WERI-Rb-1 (cell line): ENCODE measurements at regions not wholly inside any gene's neighbourhood (a gene's known extent, or its start where the extent isn't known, plus 50 kb on each side); places are given as distances from the start of the nearest gene placed in this dataset.

Experiments
- DNase-seq: peaks from one replicate; pipeline ENCODE4 v3.0.0-alpha.2; 2020
- H3K27ac ChIP-seq: fragments of 250-450 bp; sonication (Bioruptor Pico); 2 replicates; pipeline ENCODE4 v1.5.1; 2020; ENCODE audit warnings: mild to moderate bottlenecking, moderate library complexity
- H3K27me3 ChIP-seq: fragments of 250-450 bp; sonication (Bioruptor Pico); 2 replicates; pipeline ENCODE4 v1.5.1; 2021; ENCODE audit warnings: mild to moderate bottlenecking, low read depth, moderate library complexity; ENCODE audit not compliant: insufficient read depth, severe bottlenecking
- H3K36me3 ChIP-seq: fragments of 250-450 bp; sonication (Bioruptor Pico); 2 replicates; pipeline ENCODE4 v1.5.1; 2020; ENCODE audit warnings: mild to moderate bottlenecking, moderate library complexity
- H3K4me3 ChIP-seq: 2 replicates; pipeline ENCODE4 v1.5.1; 2011; ENCODE audit warnings: low read depth, mild to moderate bottlenecking, control low read depth, low read length
- H3K9me3 ChIP-seq: fragments of 250-450 bp; sonication (Bioruptor Pico); 2 replicates; pipeline ENCODE4 v1.5.1; 2021; ENCODE audit warnings: mild to moderate bottlenecking, moderate library complexity; ENCODE audit not compliant: severe bottlenecking
- TF ChIP-seq, protein P1 (sequence below): IDR thresholded peaks from 2 replicates; pipeline ENCODE4 v1.5.1; 2011; ENCODE audit warnings: low read depth, mild to moderate bottlenecking, control low read depth, inconsistent platforms, low read length

DNA sequence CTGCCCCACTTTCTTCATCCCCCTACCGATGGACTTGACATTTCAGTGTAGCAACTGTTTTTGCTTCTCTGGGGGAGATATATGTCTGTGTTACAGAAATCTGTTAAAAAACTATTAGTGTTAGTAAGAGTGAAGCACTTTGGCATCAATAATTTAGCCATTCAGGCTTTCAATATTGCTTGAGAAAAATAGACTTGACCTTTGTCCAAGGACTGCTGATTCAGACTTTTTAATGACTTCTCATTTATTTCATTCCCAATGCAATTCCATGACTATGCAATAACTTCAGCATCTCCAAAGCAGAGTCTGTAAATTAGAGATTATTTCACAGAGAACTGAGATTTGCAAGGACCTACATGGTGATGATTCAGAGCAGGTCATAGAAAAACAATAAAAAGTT, 104.1 kb upstream of the SPEF2 start:
- no peak for DNase-seq
- Histone ChIP-seq H3K4me3 (no peak overlapping the region), H3K36me3 (no peaks in the 10 kb centered on the region), H3K27ac (no peak overlapping the region), H3K27me3 (peaks cover 52% of the 10 kb centered on the region), H3K9me3 (peaks cover 3% of the 10 kb centered on the region)
- TF ChIP-seq, protein P1, sequence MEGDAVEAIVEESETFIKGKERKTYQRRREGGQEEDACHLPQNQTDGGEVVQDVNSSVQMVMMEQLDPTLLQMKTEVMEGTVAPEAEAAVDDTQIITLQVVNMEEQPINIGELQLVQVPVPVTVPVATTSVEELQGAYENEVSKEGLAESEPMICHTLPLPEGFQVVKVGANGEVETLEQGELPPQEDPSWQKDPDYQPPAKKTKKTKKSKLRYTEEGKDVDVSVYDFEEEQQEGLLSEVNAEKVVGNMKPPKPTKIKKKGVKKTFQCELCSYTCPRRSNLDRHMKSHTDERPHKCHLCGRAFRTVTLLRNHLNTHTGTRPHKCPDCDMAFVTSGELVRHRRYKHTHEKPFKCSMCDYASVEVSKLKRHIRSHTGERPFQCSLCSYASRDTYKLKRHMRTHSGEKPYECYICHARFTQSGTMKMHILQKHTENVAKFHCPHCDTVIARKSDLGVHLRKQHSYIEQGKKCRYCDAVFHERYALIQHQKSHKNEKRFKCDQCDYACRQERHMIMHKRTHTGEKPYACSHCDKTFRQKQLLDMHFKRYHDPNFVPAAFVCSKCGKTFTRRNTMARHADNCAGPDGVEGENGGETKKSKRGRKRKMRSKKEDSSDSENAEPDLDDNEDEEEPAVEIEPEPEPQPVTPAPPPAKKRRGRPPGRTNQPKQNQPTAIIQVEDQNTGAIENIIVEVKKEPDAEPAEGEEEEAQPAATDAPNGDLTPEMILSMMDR, result no peak

DNA sequence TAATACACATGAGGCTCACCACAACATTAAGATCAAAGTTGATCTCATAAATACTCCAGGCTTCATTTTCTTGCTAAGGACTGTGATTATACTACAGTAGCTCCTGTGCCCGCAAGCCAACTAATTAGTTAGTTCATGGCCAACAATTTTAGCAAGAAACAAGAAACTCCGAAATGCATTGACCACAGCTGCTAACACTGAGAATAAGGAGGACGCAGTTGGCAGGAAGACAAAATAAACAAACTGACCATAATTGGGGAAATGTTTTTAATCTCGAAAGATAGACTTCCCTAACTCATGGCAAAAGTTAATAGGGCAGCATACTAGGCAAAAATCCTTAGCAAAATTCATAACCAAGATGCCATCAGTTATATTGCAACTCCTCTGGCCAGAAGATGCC, 115.5 kb upstream of the SPEF2 start:
- Histone ChIP-seq H3K9me3 (peaks cover 2% of the 10 kb centered on the region), H3K4me3 (no peak overlapping the region), H3K36me3 (no peaks in the 10 kb centered on the region), H3K27ac (no peak overlapping the region), H3K27me3 (peaks cover 14% of the 10 kb centered on the region)
- DNase-seq, result no peak
- TF ChIP-seq, protein P1, result no peak

DNA sequence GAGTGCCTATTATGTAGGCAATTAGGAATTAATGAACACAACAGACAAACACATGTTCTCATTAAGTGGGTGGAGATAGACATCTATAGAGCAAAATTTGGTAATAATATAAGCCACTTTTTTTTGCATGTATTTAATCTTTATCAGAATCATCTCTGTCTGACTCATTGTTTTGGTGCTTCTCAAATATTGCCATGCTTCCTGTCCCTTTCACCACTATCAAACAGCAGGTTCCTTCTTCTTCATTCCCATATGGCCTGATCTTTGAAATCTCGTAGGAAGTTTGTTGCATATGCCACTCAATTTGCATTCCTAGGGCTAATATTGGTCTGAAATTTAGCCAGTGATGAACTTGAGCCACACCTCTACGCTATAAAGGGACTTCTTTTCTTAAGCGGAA, 128.9 kb upstream of the SPEF2 start:
- peaks cover 31% of the 10 kb centered on the region for H3K27me3 ChIP-seq
- no peak overlapping the region for H3K27ac ChIP-seq
- DNase-seq, result no peak
- no peaks in the 10 kb centered on the region for H3K9me3 ChIP-seq
- no peak overlapping the region for H3K4me3 ChIP-seq
- TF ChIP-seq, protein P1, result no peak
- H3K36me3 ChIP-seq, result no peaks in the 10 kb centered on the region

DNA sequence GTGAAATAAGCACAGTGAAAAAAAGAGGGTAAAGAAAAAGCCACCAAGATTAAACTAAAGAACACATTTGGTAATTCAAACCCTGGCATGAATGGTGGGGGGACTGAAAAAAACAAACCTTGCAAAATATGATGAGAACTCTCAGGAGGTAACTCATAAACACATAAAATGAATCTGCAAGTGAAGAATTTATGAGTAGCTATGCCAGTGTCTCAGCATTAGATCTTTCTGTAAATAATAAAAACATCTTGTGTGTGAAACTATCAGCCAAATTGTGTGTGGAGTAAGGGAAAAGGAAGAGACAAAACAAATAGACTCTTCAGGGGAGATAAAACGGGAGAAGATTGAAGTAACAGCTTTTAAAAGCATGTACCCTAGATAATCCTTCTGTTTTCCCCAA, 129.6 kb upstream of the SPEF2 start:
- Histone ChIP-seq H3K27me3 (peaks cover 31% of the 10 kb centered on the region), H3K27ac (no peak overlapping the region), H3K36me3 (no peaks in the 10 kb centered on the region), H3K9me3 (no peaks in the 10 kb centered on the region), H3K4me3 (no peak overlapping the region)
- no peak for DNase-seq
- TF ChIP-seq, protein P1, result no peak

DNA sequence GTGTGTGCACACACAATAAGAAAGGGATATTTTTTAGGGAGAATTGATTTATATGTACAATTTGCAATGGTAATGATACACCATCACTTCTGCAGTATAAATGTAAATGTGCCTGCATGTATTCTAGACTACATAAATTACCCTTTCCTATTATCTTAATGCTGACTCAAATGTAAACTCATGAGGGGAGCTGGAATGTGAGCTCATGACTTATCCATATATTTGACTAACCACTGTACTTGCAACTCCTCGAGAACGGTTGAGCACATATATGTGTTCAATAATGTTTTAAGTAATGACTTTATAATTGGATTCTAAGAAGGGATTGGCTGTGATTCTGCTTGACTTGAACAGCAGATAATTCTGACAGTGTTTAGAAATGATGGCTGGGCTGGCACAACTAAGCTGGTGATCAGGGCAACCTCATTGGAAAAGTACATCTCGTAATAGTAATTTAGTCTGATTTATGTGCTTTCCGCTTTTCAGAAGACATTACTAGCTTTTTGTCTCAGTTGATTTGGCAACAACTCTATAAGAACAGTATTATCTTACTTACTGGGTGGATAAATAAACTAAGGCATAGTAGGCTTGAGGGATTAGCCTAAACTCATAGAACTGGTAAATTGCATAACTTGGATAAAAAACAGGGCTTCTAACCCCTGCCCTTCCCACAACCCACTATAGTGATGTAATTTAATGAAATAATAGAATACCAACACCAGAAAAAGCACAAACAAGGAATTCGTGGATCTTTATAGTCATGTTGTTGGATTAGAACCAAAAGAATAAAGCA, 130.2 kb upstream of the SPEF2 start:
- Histone ChIP-seq H3K27ac (no peak overlapping the region), H3K9me3 (no peaks in the 10 kb centered on the region), H3K4me3 (no peak overlapping the region), H3K36me3 (no peaks in the 10 kb centered on the region), H3K27me3 (peaks cover 36% of the 10 kb centered on the region)
- DNase-seq, result no peak
- TF ChIP-seq, protein P1, result no peak

DNA sequence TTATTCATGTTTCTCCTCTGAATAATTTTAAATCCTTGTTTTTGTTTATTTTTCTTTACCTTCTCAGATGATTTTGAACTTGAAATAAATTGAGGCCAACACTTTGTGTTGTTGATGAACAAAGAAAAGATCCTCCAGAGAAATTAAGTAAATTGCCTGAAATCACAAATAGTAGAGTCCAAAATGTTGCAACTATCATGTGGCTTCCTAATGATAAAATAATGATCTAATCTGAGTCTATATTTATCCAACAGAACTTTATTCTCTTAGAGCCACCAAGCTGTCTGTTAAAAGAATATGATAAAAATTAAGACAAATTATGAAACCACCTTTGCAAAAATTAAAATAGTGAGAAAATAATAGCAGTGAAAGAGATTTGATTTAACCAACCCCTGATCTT, 132.2 kb upstream of the SPEF2 start:
- Histone ChIP-seq H3K4me3 (no peak overlapping the region), H3K27ac (no peak overlapping the region), H3K27me3 (peaks cover 36% of the 10 kb centered on the region), H3K9me3 (no peaks in the 10 kb centered on the region), H3K36me3 (no peaks in the 10 kb centered on the region)
- no peak for DNase-seq
- TF ChIP-seq, protein P1, result no peak
